IMR-90 (cell line): ENCODE measurements at regions not wholly inside any gene's neighbourhood (a gene's known extent, or its start where the extent isn't known, plus 50 kb on each side); places are given as distances from the start of the nearest gene placed in this dataset.

ENCODE experiments used
- CEBPB ChIP-seq: IDR thresholded peaks from 2 replicates; pipeline ENCODE4 v1.6.1; 2012; ENCODE audit warnings: low read depth, low read length, improper control_type of control experiment
- CTCF ChIP-seq: conservative IDR thresholded peaks from 2 replicates; pipeline ENCODE4 v1.5.1; 2012; ENCODE audit warnings: mild to moderate bottlenecking, low read depth, low read length, improper control_type of control experiment
- MXI1 ChIP-seq: IDR thresholded peaks from 2 replicates; pipeline ENCODE4 v1.6.1; 2012; ENCODE audit warnings: low read depth, mild to moderate bottlenecking, low read length, moderate library complexity, borderline replicate concordance
- RAD21 ChIP-seq: IDR thresholded peaks from 2 replicates; pipeline ENCODE4 v1.6.1; 2012; ENCODE audit warnings: low read length, improper control_type of control experiment

GRCh38 chr5:158058208-158059120 lies 199.5 kb upstream of the CLINT1 start:
- TF ChIP-seq MXI1 = no peak
- TF ChIP-seq RAD21 = no peak
- TF ChIP-seq CTCF = no peak
- no peak for TF ChIP-seq CEBPB
